ENCODE measurements at regions not wholly inside any gene's neighbourhood (a gene's known extent, or its start where the extent isn't known, plus 50 kb on each side); places are given as distances from the start of the nearest gene placed in this dataset.

- no peaks in the 10 kb centered on the region for H3K4me1 ChIP-seq (ENCODE audit: insufficient read depth, insufficient read length)
- TF ChIP-seq SUZ12 (IDR thresholded peaks at IDR 0.05; ENCODE audit: extremely low read depth, insufficient read depth, insufficient read length) (no peak), ZNF274 (IDR thresholded peaks at IDR 0.05; ENCODE audit: low read depth, low read length) (no peak), YY1 (IDR thresholded peaks at IDR 0.05; ENCODE audit: insufficient read depth, insufficient read length) (no peak)
- H3K27me3 ChIP-seq (ENCODE audit: insufficient read depth, insufficient read length) = peaks cover 16% of the 10 kb centered on the region
- peak overlapping the region; percentile 62 for H3K4me3 ChIP-seq (ENCODE audit: insufficient read length, low read depth)
- H3K36me3 ChIP-seq (ENCODE audit: insufficient read depth, insufficient read length, low read length) = no peaks in the 10 kb centered on the region
- peak overlapping the region; percentile 33 for H3K9ac ChIP-seq (ENCODE audit: insufficient read length, low read depth)
- no peak for DNase-seq (ENCODE audit: low read depth, low spot score)
- no peaks in the 10 kb centered on the region for H3K9me3 ChIP-seq (ENCODE audit: insufficient read depth, low read length)
These were observed 405.6 kb downstream of the FAM47A start for GRCh38 chrX:33726281-33727160.

DNA sequence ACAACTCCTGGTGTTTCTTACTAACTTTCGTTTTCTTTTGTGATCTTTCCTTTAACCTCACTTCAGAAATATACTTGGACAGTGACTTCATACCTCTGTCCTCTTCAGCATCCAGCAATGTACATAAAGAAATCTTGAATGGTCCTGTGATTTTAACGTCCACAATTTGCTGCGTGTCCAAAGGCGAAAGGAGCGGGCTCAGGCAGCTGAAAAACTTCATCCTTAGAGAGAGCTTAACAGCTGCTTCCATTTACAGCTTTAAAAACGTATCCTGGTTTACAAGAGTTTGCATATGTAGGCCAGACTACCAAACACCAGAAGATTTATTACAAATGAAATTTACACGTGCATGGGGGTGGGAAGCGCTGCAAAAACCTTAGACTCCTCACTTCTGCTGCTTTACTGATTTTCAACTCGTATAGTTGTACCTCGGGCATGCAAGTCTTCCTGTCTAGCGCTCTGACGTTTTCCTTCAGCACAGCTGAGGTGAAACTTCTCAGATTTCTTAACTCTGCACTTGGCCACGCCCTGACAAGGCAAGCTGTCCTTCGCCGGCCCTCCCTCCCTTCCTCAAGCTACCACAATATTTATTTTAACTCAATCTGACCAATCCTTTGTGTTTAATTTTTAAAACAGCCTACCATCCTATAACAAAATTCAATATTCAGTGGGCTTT is 406.4 kb downstream of the FAM47A start:
- Histone ChIP-seq H3K4me1 (ENCODE audit: insufficient read depth, insufficient read length) (no peaks in the 10 kb centered on the region), H3K9me3 (ENCODE audit: insufficient read depth, low read length) (no peaks in the 10 kb centered on the region), H3K27me3 (ENCODE audit: insufficient read depth, insufficient read length) (peaks cover 16% of the 10 kb centered on the region), H3K9ac (ENCODE audit: insufficient read length, low read depth) (peak overlapping the region; percentile 33), H3K36me3 (ENCODE audit: insufficient read depth, insufficient read length, low read length) (no peaks in the 10 kb centered on the region), H3K4me3 (ENCODE audit: insufficient read length, low read depth) (peak overlapping the region; percentile 62)
- peak; percentile 22 for DNase-seq (ENCODE audit: low read depth, low spot score)
- no peak for TF ChIP-seq SUZ12 (IDR thresholded peaks at IDR 0.05; ENCODE audit: extremely low read depth, insufficient read depth, insufficient read length)
- TF ChIP-seq YY1 (IDR thresholded peaks at IDR 0.05; ENCODE audit: insufficient read depth, insufficient read length) = no peak

DNA sequence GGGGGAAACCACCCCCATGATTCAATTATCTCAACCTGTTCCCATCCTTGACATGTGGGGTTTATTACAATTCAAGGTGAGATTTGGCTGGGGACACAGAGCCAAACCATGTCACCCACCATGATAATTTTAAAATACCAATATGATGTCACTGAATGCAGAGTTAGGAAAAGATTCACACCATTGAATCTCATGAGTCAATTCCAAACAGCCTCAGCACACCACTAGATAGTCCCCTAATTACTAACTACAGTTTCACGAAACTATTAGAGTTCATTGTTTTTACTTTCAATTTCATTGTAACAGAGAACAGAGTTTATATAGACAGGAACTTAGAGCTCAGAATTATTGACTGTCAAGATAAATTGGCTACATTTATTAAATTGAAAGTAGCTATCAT is 410.2 kb downstream of the FAM47A start:
- no peaks in the 10 kb centered on the region for H3K4me1 ChIP-seq (ENCODE audit: insufficient read depth, insufficient read length)
- H3K9ac ChIP-seq (ENCODE audit: insufficient read length, low read depth) = no peak overlapping the region
- no peak for DNase-seq (ENCODE audit: low read depth, low spot score)
- H3K27me3 ChIP-seq (ENCODE audit: insufficient read depth, insufficient read length) = peaks cover 9% of the 10 kb centered on the region
- no peaks in the 10 kb centered on the region for H3K36me3 ChIP-seq (ENCODE audit: insufficient read depth, insufficient read length, low read length)
- no peak overlapping the region for H3K4me3 ChIP-seq (ENCODE audit: insufficient read length, low read depth)
- TF ChIP-seq SUZ12 (IDR thresholded peaks at IDR 0.05; ENCODE audit: extremely low read depth, insufficient read depth, insufficient read length) = no peak
- no peak for TF ChIP-seq ZNF274 (IDR thresholded peaks at IDR 0.05; ENCODE audit: low read depth, low read length)
- TF ChIP-seq YY1 (IDR thresholded peaks at IDR 0.05; ENCODE audit: insufficient read depth, insufficient read length) = no peak
- no peaks in the 10 kb centered on the region for H3K9me3 ChIP-seq (ENCODE audit: insufficient read depth, low read length)

DNA sequence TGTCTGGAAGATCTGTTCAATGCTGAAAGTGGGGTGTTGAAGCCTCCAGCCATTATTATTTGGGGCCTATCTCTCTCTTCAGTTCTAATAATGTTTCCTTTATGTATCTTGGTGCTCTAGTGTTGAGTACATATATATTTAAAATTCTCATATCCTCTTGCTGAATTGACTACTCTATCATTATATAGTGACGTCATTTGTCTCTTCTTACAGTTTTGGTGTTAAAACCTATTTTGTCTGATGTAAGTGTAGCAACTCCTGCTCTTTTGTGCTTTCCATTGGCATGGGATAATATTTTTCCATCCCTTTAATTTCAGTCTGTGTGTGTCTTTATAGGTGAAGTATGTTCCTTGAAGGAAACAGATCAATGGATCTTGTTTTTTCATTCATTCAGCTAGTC is 446.0 kb downstream of the FAM47A start:
- no peak for DNase-seq (ENCODE audit: low read depth, low spot score)
- Histone ChIP-seq H3K9me3 (ENCODE audit: insufficient read depth, low read length) (no peaks in the 10 kb centered on the region), H3K9ac (ENCODE audit: insufficient read length, low read depth) (no peak overlapping the region), H3K27me3 (ENCODE audit: insufficient read depth, insufficient read length) (no peaks in the 10 kb centered on the region), H3K36me3 (ENCODE audit: insufficient read depth, insufficient read length, low read length) (no peaks in the 10 kb centered on the region), H3K4me3 (ENCODE audit: insufficient read length, low read depth) (no peak overlapping the region), H3K4me1 (ENCODE audit: insufficient read depth, insufficient read length) (no peaks in the 10 kb centered on the region)
- no peak for TF ChIP-seq YY1 (IDR thresholded peaks at IDR 0.05; ENCODE audit: insufficient read depth, insufficient read length)
- no peak for TF ChIP-seq SUZ12 (IDR thresholded peaks at IDR 0.05; ENCODE audit: extremely low read depth, insufficient read depth, insufficient read length)
- TF ChIP-seq ZNF274 (IDR thresholded peaks at IDR 0.05; ENCODE audit: low read depth, low read length) = no peak
